Panc1 (cell line): ENCODE measurements at regions not wholly inside any gene's neighbourhood (a gene's known extent, or its start where the extent isn't known, plus 50 kb on each side); places are given as distances from the start of the nearest gene placed in this dataset.

Experiments
- ATAC-seq: fragments of 200-7000 bp; cut with Tn5 transposase; 2 replicates; pipeline ENCODE4 v1.9.1; 2020; ENCODE audit warnings: mild to moderate bottlenecking, moderate library complexity
- BruUV-seq: library from RNA; stranded (reverse); fragments of 400-500 nt; replicated peaks from 2 replicates; lab custom pipeline; 2021; lab: Mats Ljungman, UMichigan
- CTCF ChIA-PET: fragments of 300-600 bp; sonication (Branson Sonifier 250); formaldehyde crosslinking; loops from one replicate; lab custom pipeline; 2022; ENCODE audit warnings: antibody characterized with exemption; lab: Charles Lee
- POLR2A ChIA-PET: fragments of 300-600 bp; sonication (Branson Sonifier 250); formaldehyde crosslinking; loops from one replicate; lab custom pipeline; 2022; ENCODE audit warnings: antibody characterized with exemption; lab: Charles Lee
- DNase-seq: peaks from one replicate; pipeline ENCODE4 v3.0.0-alpha.2; 2010; ENCODE audit warnings: low read depth, low spot score
- H3K27ac ChIP-seq: 2 replicates; pipeline ENCODE4 v1.5.1; 2011; ENCODE audit warnings: mild to moderate bottlenecking, low read length, inconsistent platforms
- H3K27me3 ChIP-seq: fragments of 200-500 bp; sonication (Bioruptor generic); 2 replicates; pipeline ENCODE4 v1.6.0; 2014; ENCODE audit warnings: low read length, inconsistent platforms; ENCODE audit not compliant: control insufficient read depth, insufficient read depth
- H3K36me3 ChIP-seq: fragments of 200-500 bp; sonication (Bioruptor generic); 2 replicates; pipeline ENCODE4 v1.5.1; 2014; ENCODE audit warnings: inconsistent platforms, mild to moderate bottlenecking, low read length, moderate library complexity; ENCODE audit not compliant: control insufficient read depth, insufficient read depth
- H3K4me1 ChIP-seq: 2 replicates; pipeline ENCODE4 v1.5.1; 2011; ENCODE audit warnings: inconsistent platforms, mild to moderate bottlenecking, low read length, moderate library complexity; ENCODE audit not compliant: control insufficient read depth, insufficient read depth
- H3K4me3 ChIP-seq, 2 experiments: 2 replicates each; pipeline ENCODE4 v1.5.1; 2011 to 2012; ENCODE audit warnings: low read depth in 2 of 2, low read length in 2 of 2, mild to moderate bottlenecking in 2 of 2, inconsistent platforms in 1 of 2, moderate library complexity in 1 of 2
- H3K9me3 ChIP-seq: fragments of 200-500 bp; sonication (Bioruptor generic); 2 replicates; pipeline ENCODE4 v1.5.1; 2014; ENCODE audit warnings: low read depth, mild to moderate bottlenecking, inconsistent platforms, low read length, moderate library complexity; ENCODE audit not compliant: control insufficient read depth, insufficient read depth
- CTCF ChIP-seq: fragments of 450-650 bp; IDR thresholded peaks from 2 replicates; pipeline ENCODE4 v1.5.1; 2017; ENCODE audit warnings: mild to moderate bottlenecking
- POLR2AphosphoS5 ChIP-seq: IDR thresholded peaks from 2 replicates; pipeline ENCODE4 v1.6.1; 2012; ENCODE audit warnings: mild to moderate bottlenecking, low read depth, low read length, moderate library complexity
- SIN3A ChIP-seq: IDR thresholded peaks from 2 replicates; pipeline ENCODE4 v1.6.1; 2012; ENCODE audit warnings: low read depth, mild to moderate bottlenecking, low read length, moderate library complexity, borderline replicate concordance; ENCODE audit not compliant: insufficient read depth
- TCF7L2 ChIP-seq: IDR thresholded peaks from 2 replicates; pipeline ENCODE4 v1.6.1; 2011; ENCODE audit warnings: mild to moderate bottlenecking, low read depth, low read length, inconsistent platforms
- in situ Hi-C: cut with HindIII; loops from 2 replicates; pipeline ENCODE4 v1.10.0; 2016; ENCODE audit warnings: low sequenced_read_pairs, low pct_unique_long_range_greater_than_20kb
- intact Hi-C: fragments of 100-400 bp; cut with micrococcal nuclease; formaldehyde crosslinking; loops from one replicate; pipeline ENCODE4 v1.10.0; 2022; ENCODE audit not compliant: unreplicated experiment
- TF ChIP-seq, protein P1 (sequence below), 2 experiments: IDR thresholded peaks; 2 replicates each; pipeline ENCODE4 v1.6.1; 2011 to 2012; ENCODE audit warnings: low read depth in 2 of 2, control low read depth in 1 of 2, low read length in 1 of 2, mild to moderate bottlenecking in 1 of 2, moderate library complexity in 1 of 2; ENCODE audit not compliant: insufficient read depth in 1 of 2

- H3K4me3 ChIP-seq = no peak overlapping the region
- TF ChIP-seq CTCF (no peak), TCF7L2 (no peak), SIN3A (no peak), POLR2AphosphoS5 (no peak)
- TF ChIP-seq, protein P1, sequence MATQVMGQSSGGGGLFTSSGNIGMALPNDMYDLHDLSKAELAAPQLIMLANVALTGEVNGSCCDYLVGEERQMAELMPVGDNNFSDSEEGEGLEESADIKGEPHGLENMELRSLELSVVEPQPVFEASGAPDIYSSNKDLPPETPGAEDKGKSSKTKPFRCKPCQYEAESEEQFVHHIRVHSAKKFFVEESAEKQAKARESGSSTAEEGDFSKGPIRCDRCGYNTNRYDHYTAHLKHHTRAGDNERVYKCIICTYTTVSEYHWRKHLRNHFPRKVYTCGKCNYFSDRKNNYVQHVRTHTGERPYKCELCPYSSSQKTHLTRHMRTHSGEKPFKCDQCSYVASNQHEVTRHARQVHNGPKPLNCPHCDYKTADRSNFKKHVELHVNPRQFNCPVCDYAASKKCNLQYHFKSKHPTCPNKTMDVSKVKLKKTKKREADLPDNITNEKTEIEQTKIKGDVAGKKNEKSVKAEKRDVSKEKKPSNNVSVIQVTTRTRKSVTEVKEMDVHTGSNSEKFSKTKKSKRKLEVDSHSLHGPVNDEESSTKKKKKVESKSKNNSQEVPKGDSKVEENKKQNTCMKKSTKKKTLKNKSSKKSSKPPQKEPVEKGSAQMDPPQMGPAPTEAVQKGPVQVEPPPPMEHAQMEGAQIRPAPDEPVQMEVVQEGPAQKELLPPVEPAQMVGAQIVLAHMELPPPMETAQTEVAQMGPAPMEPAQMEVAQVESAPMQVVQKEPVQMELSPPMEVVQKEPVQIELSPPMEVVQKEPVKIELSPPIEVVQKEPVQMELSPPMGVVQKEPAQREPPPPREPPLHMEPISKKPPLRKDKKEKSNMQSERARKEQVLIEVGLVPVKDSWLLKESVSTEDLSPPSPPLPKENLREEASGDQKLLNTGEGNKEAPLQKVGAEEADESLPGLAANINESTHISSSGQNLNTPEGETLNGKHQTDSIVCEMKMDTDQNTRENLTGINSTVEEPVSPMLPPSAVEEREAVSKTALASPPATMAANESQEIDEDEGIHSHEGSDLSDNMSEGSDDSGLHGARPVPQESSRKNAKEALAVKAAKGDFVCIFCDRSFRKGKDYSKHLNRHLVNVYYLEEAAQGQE (IDR thresholded peaks at IDR 0.05; ENCODE audit: insufficient read depth in 1 of 2, low read depth in 2 of 2, low read length in 1 of 2) = no peak
- H3K4me1 ChIP-seq = no peaks in the 10 kb centered on the region
- DNase-seq = no peak
- in situ Hi-C loops = no loop called here
- no peaks in the 10 kb centered on the region for H3K9me3 ChIP-seq
- peaks cover 5% of the 10 kb centered on the region; the same call in 1 of the 2 replicates for H3K27me3 ChIP-seq
- no TSS peak for BruUV-seq
- intact Hi-C loops = no loop called here
- ChIA-PET POLR2A (interaction anchor here (0.6 kb wide), 1 partner anchor 484 kb away, joined by 7 read pairs; no protein-coding TSS in a partner anchor), CTCF (no interaction called here)
- no peak for ATAC-seq
- H3K36me3 ChIP-seq = no peaks in the 10 kb centered on the region
- no peak overlapping the region for H3K27ac ChIP-seq
Observed at GRCh38 chr7:35501681-35502080, 193.3 kb downstream of the HERPUD2 start.

DNA sequence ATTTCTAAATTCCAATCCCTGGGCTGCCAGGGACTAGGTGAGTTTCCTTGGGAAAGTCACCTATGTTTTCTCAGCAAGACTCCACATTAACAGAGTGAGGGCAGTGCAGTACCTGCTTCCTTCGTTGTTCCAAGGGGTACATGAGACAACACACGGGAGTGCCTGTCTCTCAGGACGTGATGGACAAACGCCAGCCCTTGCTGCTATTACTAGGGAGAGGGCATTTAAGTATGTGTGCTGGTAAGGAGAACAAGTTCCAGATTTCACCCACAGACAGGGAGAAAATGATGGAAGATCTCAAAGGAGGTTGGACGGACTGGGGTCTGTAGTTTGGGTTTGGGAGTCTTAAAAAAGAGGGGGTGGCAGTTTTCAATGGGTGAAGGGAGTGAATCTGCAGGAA lies 195.7 kb downstream of the HERPUD2 start:
- POLR2A ChIA-PET = no interaction called here
- Histone ChIP-seq H3K4me3 (no peak overlapping the region), H3K27ac (no peak overlapping the region), H3K36me3 (no peaks in the 10 kb centered on the region), H3K27me3 (peaks cover 9% of the 10 kb centered on the region; the same call in 1 of the 2 replicates), H3K9me3 (no peaks in the 10 kb centered on the region), H3K4me1 (no peaks in the 10 kb centered on the region)
- TF ChIP-seq TCF7L2 (no peak), CTCF (no peak), SIN3A (no peak), POLR2AphosphoS5 (no peak)
- TF ChIP-seq, protein P1 (IDR thresholded peaks at IDR 0.05; ENCODE audit: insufficient read depth in 1 of 2, low read depth in 2 of 2, low read length in 1 of 2) = no peak
- CTCF ChIA-PET = no interaction called here
- in situ Hi-C loops = no loop called here
- DNase-seq (no peak), ATAC-seq (no peak)
- intact Hi-C loops = no loop called here
- no TSS peak for BruUV-seq
